SK-N-SH (cell line): ENCODE measurements at regions not wholly inside any gene's neighbourhood (a gene's known extent, or its start where the extent isn't known, plus 50 kb on each side); places are given as distances from the start of the nearest gene placed in this dataset.

Experiments used
- RAD21 ChIP-seq: IDR thresholded peaks from 2 replicates; pipeline ENCODE4 v1.6.1; 2012; ENCODE audit warnings: mild to moderate bottlenecking, low read length
- SMC3 ChIP-seq: IDR thresholded peaks from 2 replicates; pipeline ENCODE4 v1.6.1; 2012; ENCODE audit warnings: low read depth, low read length, improper control_type of control experiment
- USF2 ChIP-seq: fragments of 150-350 bp; IDR thresholded peaks from 2 replicates; pipeline ENCODE4 v1.6.1; 2017; ENCODE audit warnings: antibody characterized with exemption, low read length, low read depth, borderline replicate concordance
- TF ChIP-seq, protein P1 (sequence below): IDR thresholded peaks from 2 replicates; pipeline ENCODE4 v1.6.1; 2012; ENCODE audit warnings: mild to moderate bottlenecking, low read depth, low read length, moderate library complexity

DNA sequence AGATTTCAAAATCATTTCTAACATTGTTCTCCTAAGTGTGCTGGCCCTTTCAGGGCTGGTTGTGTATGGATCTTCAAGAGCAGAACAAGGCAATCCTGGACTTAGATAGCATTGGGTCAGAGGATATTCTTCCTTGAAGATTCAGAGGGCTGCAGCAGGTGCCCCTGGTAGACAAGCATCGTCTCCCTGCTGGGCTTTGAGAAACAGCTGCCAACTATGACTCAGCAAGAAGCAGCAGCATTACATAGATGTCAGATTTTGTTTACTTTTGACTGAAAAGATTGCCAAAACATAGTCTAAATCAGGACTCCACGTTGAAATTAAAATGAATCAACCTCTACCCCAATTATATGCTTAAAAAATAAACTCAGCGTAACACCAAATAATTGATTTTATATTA lies 618.8 kb downstream of the SOCS6 start:
- TF ChIP-seq RAD21 = no peak
- no peak for TF ChIP-seq SMC3
- TF ChIP-seq, protein P1, sequence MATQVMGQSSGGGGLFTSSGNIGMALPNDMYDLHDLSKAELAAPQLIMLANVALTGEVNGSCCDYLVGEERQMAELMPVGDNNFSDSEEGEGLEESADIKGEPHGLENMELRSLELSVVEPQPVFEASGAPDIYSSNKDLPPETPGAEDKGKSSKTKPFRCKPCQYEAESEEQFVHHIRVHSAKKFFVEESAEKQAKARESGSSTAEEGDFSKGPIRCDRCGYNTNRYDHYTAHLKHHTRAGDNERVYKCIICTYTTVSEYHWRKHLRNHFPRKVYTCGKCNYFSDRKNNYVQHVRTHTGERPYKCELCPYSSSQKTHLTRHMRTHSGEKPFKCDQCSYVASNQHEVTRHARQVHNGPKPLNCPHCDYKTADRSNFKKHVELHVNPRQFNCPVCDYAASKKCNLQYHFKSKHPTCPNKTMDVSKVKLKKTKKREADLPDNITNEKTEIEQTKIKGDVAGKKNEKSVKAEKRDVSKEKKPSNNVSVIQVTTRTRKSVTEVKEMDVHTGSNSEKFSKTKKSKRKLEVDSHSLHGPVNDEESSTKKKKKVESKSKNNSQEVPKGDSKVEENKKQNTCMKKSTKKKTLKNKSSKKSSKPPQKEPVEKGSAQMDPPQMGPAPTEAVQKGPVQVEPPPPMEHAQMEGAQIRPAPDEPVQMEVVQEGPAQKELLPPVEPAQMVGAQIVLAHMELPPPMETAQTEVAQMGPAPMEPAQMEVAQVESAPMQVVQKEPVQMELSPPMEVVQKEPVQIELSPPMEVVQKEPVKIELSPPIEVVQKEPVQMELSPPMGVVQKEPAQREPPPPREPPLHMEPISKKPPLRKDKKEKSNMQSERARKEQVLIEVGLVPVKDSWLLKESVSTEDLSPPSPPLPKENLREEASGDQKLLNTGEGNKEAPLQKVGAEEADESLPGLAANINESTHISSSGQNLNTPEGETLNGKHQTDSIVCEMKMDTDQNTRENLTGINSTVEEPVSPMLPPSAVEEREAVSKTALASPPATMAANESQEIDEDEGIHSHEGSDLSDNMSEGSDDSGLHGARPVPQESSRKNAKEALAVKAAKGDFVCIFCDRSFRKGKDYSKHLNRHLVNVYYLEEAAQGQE = no peak
- no peak for TF ChIP-seq USF2
